SK-N-SH (cell line): ENCODE measurements at regions not wholly inside any gene's neighbourhood (a gene's known extent, or its start where the extent isn't known, plus 50 kb on each side); places are given as distances from the start of the nearest gene placed in this dataset.

Experiments used
- CTCF ChIA-PET: fragments of 300-600, 350-600 bp; formaldehyde crosslinking; extraction: SDS; loops from one replicate; lab custom pipeline; 2021; lab: Yijun Ruan, JAX
- POLR2A ChIA-PET: fragments of 350-600 bp; sonication (Branson Sonifier 250); formaldehyde crosslinking; extraction: SDS; loops from one replicate; lab custom pipeline; 2020; ENCODE audit warnings: antibody characterized with exemption, inconsistent platforms; lab: Yijun Ruan, JAX
- DNase-seq: peaks from one replicate; pipeline ENCODE4 v3.0.0; 2012
- H2AFZ ChIP-seq: fragments of 200-600 bp; sonication (generic); 2 replicates; pipeline ENCODE4 v1.8.1; 2016; ENCODE audit warnings: antibody characterized with exemption, mild to moderate bottlenecking, low read depth
- H3F3A ChIP-seq: fragments of 200-600 bp; sonication (generic); replicated peaks from 2 replicates; pipeline ENCODE3; 2016; ENCODE audit warnings: antibody characterized with exemption, mild to moderate bottlenecking; ENCODE audit not compliant: insufficient read depth
- H3K27ac ChIP-seq, 2 experiments: fragments of 200-500 bp in 1 of 2; fragments of 200-600 bp in 1 of 2; sonication (Bioruptor generic) in 1 of 2; sonication (generic), shearing (Covaris generic) in 1 of 2; 2 replicates each; pipeline versions ENCODE4 v1.5.1 to v1.6.1; 2014 to 2016; ENCODE audit warnings: low read depth in 2 of 2, inconsistent platforms in 1 of 2, low read length in 1 of 2, mild to moderate bottlenecking in 1 of 2, mixed read lengths in 1 of 2
- H3K27me3 ChIP-seq: fragments of 200-600 bp; sonication (generic), shearing (Covaris generic); 2 replicates; pipeline ENCODE4 v1.6.1; 2016; ENCODE audit warnings: mixed run types; ENCODE audit not compliant: insufficient read depth
- H3K36me3 ChIP-seq, 2 experiments: fragments of 200-500 bp in 1 of 2; fragments of 200-600 bp in 1 of 2; sonication (Bioruptor generic) in 1 of 2; sonication (generic) in 1 of 2; replicated peaks in 1 of 2; 2 replicates each; pipeline versions ENCODE3 to v1.5.1; 2014 to 2016; ENCODE audit warnings: low read length in 1 of 2, mild to moderate bottlenecking in 1 of 2; ENCODE audit not compliant: insufficient read depth in 2 of 2, control insufficient read depth in 1 of 2
- H3K4me1 ChIP-seq, 2 experiments: fragments of 200-500 bp in 1 of 2; fragments of 200-600 bp in 1 of 2; sonication (Bioruptor generic) in 1 of 2; sonication (generic), shearing (Covaris generic) in 1 of 2; 2 replicates each; pipeline versions ENCODE4 v1.5.1 to v1.6.1; 2014 to 2016; ENCODE audit warnings: low read depth in 1 of 2, low read length in 1 of 2, mixed run types in 1 of 2; ENCODE audit not compliant: insufficient read depth in 2 of 2, control insufficient read depth in 1 of 2
- H3K4me2 ChIP-seq: fragments of 200-600 bp; sonication (generic), shearing (Covaris generic); 2 replicates; pipeline ENCODE4 v1.6.1; 2017; ENCODE audit warnings: mixed run types
- H3K4me3 ChIP-seq, 2 experiments: fragments of 200-500 bp in 1 of 2; fragments of 200-600 bp in 1 of 2; sonication (Bioruptor generic) in 1 of 2; sonication (generic), shearing (Covaris generic) in 1 of 2; 2 replicates each; pipeline versions ENCODE4 v1.5.1 to v1.8.1; 2014 to 2016; ENCODE audit warnings: low read depth in 2 of 2, inconsistent platforms in 1 of 2, low read length in 1 of 2, mild to moderate bottlenecking in 1 of 2, mixed read lengths in 1 of 2, moderate library complexity in 1 of 2
- H3K79me2 ChIP-seq: fragments of 200-600 bp; sonication (generic); 2 replicates; pipeline ENCODE4 v1.8.1; 2017; ENCODE audit warnings: mild to moderate bottlenecking; ENCODE audit not compliant: insufficient read depth
- H3K9ac ChIP-seq: fragments of 200-600 bp; sonication (generic); 2 replicates; pipeline ENCODE4 v1.6.1; 2017; ENCODE audit warnings: mixed run types
- H3K9me2 ChIP-seq: fragments of 200-600 bp; sonication (generic); 2 replicates; pipeline ENCODE4 v1.6.1; 2017; ENCODE audit warnings: mixed run types
- H3K9me3 ChIP-seq: fragments of 200-600 bp; sonication (generic); 2 replicates; pipeline ENCODE4 v1.6.1; 2017; ENCODE audit warnings: mixed run types, mild to moderate bottlenecking, moderate library complexity
- H4K20me1 ChIP-seq: fragments of 200-600 bp; sonication (generic); 2 replicates; pipeline ENCODE4 v1.6.1; 2017; ENCODE audit warnings: mild to moderate bottlenecking, mixed run types; ENCODE audit not compliant: insufficient read depth
- CTCF ChIP-seq: fragments of 200-600 bp; sonication (generic); IDR thresholded peaks from 2 replicates; pipeline ENCODE4 v1.6.1; 2017; ENCODE audit warnings: antibody characterized with exemption, mild to moderate bottlenecking, moderate library complexity
- GATA2 ChIP-seq: sonication (generic); formaldehyde crosslinking; IDR thresholded peaks from 2 replicates; pipeline ENCODE4 v1.5.0; 2020; ENCODE audit warnings: mild to moderate bottlenecking, missing genetic modification reagents
- MAX ChIP-seq: IDR thresholded peaks from 2 replicates; pipeline ENCODE4 v1.4.0; 2012; ENCODE audit warnings: low read depth
- PBX3 ChIP-seq: IDR thresholded peaks from 2 replicates; pipeline ENCODE4; 2012
- RXRA ChIP-seq: IDR thresholded peaks from 2 replicates; pipeline ENCODE4 v1.4.0; 2012; ENCODE audit warnings: low read depth, mild to moderate bottlenecking, borderline replicate concordance
- SIN3A ChIP-seq: IDR thresholded peaks from 2 replicates; pipeline ENCODE4 v1.6.1; 2012; ENCODE audit warnings: low read depth, mild to moderate bottlenecking, low read length, moderate library complexity, borderline replicate concordance
- SMC3 ChIP-seq: IDR thresholded peaks from 2 replicates; pipeline ENCODE4 v1.6.1; 2012; ENCODE audit warnings: low read depth, low read length, improper control_type of control experiment
- ZBTB33 ChIP-seq: IDR thresholded peaks from 2 replicates; pipeline ENCODE4 v1.4.0; 2012; ENCODE audit warnings: low read depth, borderline replicate concordance
- WGBS: methylation state at CpG from one replicate; pipeline ENCODE4 v1.1.6; 2017; ENCODE audit warnings: low lambda C conversion rate; 5-methylcytosine and 5-hydroxymethylcytosine counted together
- TF ChIP-seq, protein P1 (sequence below): IDR thresholded peaks from 2 replicates; pipeline ENCODE4 v1.6.1; 2012; ENCODE audit warnings: mild to moderate bottlenecking, low read depth, low read length, moderate library complexity
- TF ChIP-seq, protein P2 (sequence below): fragments of 150-350 bp; IDR thresholded peaks from 2 replicates; pipeline ENCODE4 v1.6.1; 2016; ENCODE audit warnings: mild to moderate bottlenecking, low read depth, low read length

DNA sequence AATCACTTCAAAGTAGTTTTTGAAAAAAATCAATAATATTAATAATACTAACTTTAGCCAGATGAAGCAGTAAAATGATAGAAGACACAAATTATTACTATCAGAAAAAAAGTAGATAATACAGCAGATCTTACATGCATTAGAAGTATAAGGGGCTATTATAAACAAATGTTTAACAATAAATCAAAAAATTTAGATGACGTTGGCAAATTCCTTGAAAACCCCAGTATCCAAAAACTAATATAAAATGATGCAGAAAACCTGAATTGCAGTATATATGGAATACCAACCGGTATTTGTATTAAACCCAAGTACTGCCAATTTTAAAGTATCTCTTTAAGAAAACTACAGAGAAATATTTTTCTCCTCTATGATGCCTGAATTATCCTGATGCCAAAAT is 573.3 kb upstream of the CTNND2 start:
- no peaks in the 10 kb centered on the region for H3K36me3 ChIP-seq
- ChIA-PET CTCF (no interaction called here), POLR2A (no interaction called here)
- no peak overlapping the region for H3K4me2 ChIP-seq
- H4K20me1 ChIP-seq, result no peaks in the 10 kb centered on the region
- no peaks in the 10 kb centered on the region for H3K4me1 ChIP-seq
- no peak overlapping the region for H3K4me3 ChIP-seq
- H3K9me3 ChIP-seq, result no peaks in the 10 kb centered on the region; the same call in 1 of the 2 replicates
- H3K27me3 ChIP-seq, result no peaks in the 10 kb centered on the region
- no peak for DNase-seq
- H3K9me2 ChIP-seq, result no peaks in the 10 kb centered on the region
- WGBS, result 3% methylated on average over 2 of the region's 2 CpGs
- H3F3A ChIP-seq, result no peaks in the 10 kb centered on the region
- no peak overlapping the region for H2AFZ ChIP-seq
- TF ChIP-seq ZBTB33, result no peak
- no peak for TF ChIP-seq GATA2 (CRISPR knock-in tag)
- H3K9ac ChIP-seq, result no peak overlapping the region
- H3K79me2 ChIP-seq, result no peaks in the 10 kb centered on the region
- H3K27ac ChIP-seq, result no peak overlapping the region

GRCh38 chr5:12467799-12468198 is 563.6 kb upstream of the CTNND2 start:
- DNase-seq, result no peak
- H3K4me2 ChIP-seq, result no peak overlapping the region
- no peaks in the 10 kb centered on the region for H3K9me2 ChIP-seq
- H3K9me3 ChIP-seq, result no peaks in the 10 kb centered on the region
- H3K27ac ChIP-seq, result no peak overlapping the region
- H2AFZ ChIP-seq, result no peak overlapping the region
- H3K9ac ChIP-seq, result no peak overlapping the region
- H4K20me1 ChIP-seq, result no peaks in the 10 kb centered on the region
- no peak overlapping the region for H3K4me3 ChIP-seq
- no peaks in the 10 kb centered on the region for H3F3A ChIP-seq
- no peaks in the 10 kb centered on the region for H3K36me3 ChIP-seq
- no peaks in the 10 kb centered on the region for H3K27me3 ChIP-seq
- H3K79me2 ChIP-seq, result no peaks in the 10 kb centered on the region
- POLR2A ChIA-PET, result no interaction called here
- no peaks in the 10 kb centered on the region for H3K4me1 ChIP-seq
- TF ChIP-seq ZBTB33 (no peak), MAX (no peak), SMC3 (no peak), SIN3A (no peak), RXRA (no peak), CTCF (no peak), PBX3 (no peak)
- TF ChIP-seq, protein P1, sequence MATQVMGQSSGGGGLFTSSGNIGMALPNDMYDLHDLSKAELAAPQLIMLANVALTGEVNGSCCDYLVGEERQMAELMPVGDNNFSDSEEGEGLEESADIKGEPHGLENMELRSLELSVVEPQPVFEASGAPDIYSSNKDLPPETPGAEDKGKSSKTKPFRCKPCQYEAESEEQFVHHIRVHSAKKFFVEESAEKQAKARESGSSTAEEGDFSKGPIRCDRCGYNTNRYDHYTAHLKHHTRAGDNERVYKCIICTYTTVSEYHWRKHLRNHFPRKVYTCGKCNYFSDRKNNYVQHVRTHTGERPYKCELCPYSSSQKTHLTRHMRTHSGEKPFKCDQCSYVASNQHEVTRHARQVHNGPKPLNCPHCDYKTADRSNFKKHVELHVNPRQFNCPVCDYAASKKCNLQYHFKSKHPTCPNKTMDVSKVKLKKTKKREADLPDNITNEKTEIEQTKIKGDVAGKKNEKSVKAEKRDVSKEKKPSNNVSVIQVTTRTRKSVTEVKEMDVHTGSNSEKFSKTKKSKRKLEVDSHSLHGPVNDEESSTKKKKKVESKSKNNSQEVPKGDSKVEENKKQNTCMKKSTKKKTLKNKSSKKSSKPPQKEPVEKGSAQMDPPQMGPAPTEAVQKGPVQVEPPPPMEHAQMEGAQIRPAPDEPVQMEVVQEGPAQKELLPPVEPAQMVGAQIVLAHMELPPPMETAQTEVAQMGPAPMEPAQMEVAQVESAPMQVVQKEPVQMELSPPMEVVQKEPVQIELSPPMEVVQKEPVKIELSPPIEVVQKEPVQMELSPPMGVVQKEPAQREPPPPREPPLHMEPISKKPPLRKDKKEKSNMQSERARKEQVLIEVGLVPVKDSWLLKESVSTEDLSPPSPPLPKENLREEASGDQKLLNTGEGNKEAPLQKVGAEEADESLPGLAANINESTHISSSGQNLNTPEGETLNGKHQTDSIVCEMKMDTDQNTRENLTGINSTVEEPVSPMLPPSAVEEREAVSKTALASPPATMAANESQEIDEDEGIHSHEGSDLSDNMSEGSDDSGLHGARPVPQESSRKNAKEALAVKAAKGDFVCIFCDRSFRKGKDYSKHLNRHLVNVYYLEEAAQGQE, result no peak
- TF ChIP-seq, protein P2, sequence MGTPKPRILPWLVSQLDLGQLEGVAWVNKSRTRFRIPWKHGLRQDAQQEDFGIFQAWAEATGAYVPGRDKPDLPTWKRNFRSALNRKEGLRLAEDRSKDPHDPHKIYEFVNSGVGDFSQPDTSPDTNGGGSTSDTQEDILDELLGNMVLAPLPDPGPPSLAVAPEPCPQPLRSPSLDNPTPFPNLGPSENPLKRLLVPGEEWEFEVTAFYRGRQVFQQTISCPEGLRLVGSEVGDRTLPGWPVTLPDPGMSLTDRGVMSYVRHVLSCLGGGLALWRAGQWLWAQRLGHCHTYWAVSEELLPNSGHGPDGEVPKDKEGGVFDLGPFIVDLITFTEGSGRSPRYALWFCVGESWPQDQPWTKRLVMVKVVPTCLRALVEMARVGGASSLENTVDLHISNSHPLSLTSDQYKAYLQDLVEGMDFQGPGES, result no peak
- TF ChIP-seq, all 33 proteins: peak for 0
- 33% methylated on average over 4 of the region's 4 CpGs for WGBS
- CTCF ChIA-PET, result no interaction called here
